GM11168 (cell line): ENCODE measurements at regions not wholly inside any gene's neighbourhood (a gene's known extent, or its start where the extent isn't known, plus 50 kb on each side); places are given as distances from the start of the nearest gene placed in this dataset.

ENCODE experiments used
- in situ Hi-C: fragments of 300-500 bp; cut with MboI; formaldehyde crosslinking; loops from one replicate; pipeline ENCODE4 v1.12.0; 2022; ENCODE audit warnings: low sequenced_read_pairs; ENCODE audit not compliant: unreplicated experiment

DNA sequence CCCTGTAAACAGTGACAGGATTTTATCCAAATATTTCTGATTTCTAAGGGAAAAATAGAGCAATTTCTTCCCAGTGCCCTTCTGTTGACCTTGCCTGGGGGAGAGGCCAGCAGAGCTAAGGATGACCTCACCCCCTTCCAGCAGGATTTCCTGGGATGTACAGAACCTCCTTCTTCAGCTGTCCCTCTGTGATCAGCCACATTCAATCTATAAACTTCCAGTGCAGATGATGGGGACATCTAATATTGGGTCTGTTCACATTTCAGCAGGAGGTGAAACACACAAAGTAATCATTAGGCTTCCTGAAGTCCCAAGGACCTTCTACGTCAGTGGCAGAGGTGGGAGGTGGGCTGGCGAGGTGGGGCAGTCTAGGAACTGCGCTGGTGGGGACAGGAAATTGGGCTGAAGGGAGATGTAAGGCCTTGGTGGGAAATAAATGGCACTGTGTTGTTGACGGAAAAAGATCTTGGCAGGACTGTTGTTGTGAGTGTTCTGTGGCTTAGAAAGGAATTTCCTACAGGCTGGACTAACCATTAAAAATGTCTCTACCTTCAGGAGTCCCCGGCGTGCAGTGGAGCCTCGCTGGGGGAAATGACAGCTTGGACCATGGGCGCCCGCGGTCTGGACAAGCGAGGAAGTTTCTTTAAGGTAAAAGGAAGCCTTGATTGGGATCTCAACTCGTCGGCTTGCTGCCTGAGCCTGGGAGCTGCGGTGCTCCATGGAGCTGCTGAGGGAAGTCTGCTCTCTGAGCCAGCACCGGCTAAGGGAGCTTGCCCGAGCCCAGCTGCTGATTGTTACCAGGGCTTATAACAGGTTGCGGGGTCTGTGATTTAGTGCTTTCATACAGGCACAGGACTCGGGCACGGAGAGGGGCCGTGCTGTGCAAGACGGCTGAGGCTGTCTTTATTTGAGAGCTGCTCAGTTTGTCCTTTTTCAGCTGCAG lies 127.9 kb upstream of the NAA20 start:
- in situ Hi-C loops = no loop called here

DNA sequence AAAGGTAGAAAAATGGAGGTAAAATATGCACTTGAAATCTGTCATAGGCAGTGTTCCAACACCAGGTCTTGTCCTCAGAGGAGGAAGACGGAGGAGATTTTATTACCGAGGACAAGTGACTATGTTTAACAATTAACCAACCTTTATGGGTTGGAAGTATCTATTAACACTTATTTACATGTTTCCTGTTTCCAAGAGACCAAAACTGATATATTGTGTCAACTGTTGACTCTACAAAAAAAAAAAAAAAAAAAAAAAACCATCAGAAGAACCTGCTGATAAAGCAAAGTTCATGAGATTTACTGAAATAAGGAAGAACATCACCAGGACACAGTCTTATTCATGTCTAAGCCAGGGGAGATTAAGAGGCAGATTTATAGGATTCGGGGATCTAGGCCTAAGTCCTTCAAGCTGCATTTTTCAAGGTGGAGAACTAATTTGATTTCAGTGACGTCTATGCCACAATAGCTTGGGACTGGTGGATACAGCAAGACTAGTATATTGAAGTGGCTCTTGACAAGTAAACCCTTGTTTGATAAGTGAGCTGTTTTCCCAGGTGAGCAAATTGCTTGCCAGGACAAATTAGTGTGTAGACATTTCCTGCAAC lies 126.6 kb upstream of the NAA20 start:
- in situ Hi-C loops = no loop called here

DNA sequence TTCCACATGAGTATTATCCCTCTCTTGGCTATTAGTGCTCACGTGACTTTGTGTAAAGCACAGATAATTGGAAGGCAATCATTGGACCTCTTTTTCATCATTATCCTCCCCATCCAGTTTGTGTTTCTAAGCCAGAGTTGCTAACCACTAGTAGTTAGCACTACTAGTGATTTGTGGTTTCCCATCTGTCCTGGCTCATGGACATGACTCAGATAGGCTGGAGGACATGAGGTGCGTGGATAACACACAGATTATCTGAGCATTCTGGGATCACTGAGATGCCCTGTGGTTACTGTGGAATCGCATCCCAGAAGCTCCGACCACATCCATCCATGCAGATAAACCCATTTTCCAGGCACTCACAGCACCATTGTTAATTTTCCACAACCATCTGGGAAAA lies 123.8 kb upstream of the NAA20 start:
- in situ Hi-C loops = no loop called here

DNA sequence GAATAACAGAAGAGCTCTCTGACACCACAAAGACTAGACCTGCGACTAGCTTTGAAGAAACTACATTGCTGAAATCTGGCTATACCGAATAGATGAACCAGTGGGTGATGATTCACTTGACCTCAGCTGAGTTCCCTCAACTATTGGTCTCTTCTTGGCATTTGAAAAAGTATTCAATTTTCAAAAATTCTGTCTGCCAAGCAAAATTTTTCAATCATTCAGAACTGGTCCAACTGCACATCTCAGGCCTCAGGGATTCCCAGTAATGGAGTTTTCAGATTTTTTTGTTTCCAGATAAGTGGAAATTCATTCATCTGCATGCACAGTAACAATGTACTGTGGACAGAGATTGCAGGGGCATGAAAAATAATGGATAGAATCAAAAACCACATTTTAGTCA lies 121.4 kb upstream of the NAA20 start:
- in situ Hi-C loops = no loop called here

DNA sequence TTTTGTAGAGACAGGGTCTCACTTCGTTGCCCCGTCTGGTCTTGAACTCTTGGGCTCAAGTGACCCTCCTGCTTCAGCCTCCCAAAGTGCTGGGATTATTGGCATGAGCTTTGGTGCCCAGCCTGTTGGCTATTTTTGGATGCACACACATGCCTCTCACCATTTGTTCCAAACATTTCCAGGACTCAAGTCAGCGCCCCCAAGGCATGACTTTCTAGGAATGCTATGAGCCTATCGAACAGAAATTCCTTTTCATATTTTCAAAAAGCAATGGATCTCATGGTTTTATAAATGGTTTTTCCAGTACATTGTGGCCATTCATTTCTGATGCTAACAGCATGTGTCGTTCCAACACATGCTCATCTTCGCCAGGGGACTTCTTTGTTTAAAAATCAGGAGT lies 119.3 kb upstream of the NAA20 start:
- in situ Hi-C loops = no loop called here

DNA sequence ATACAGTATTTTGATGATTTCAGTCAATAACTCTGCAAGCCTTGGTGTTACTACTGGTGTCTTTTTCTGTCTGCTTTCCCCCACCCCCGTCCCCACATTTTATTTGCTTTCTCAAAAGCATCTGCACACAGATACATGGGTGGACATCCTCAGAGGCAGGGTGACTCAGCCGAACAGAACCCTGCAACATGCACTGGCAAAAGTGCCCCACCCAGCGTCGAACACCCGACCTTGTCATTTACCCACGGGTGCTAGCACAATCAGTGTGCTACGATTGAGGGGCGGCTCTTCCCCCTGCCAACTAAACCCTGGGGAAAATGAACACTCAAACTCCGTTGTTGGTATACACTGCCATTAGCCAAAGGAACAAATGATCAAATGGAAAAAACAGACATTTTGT lies 115.9 kb upstream of the NAA20 start:
- in situ Hi-C loops = loop anchor here (10.0 kb wide), 1 partner anchor 104 kb away; no protein-coding TSS in a partner anchor

DNA sequence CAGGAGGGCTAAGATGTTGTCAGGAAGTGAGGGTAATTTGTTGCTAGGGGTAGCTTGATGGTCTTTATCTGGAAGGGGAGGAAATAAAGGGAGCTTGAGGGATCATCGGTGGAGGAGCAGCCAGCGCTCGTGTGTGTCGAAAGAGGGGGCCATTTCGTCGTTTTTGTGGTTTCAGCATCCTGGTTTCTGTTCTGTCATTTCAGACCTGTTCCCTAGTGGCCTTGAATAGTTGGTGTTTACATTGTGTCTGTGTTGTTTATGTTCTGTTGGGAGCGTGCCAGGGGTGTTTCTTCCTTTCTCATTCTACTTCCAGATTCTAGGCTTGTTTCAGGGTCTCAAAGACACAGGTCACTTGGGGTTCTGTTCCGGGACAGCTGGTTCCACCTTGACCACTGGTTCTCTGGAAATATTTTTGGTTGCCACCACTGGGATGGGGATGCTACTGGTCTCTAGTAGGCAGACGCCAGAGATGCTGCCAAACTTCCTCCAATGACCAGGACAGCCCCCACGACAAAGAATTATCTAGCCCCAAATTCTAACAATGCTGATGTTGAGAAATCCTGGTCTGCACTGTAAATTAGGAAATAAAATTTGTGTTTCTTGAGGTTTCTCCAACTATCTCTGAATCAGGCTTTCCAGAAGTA lies 113.9 kb upstream of the NAA20 start:
- in situ Hi-C loops = loop anchor here (10.0 kb wide), 1 partner anchor 102 kb away; no protein-coding TSS in a partner anchor

DNA sequence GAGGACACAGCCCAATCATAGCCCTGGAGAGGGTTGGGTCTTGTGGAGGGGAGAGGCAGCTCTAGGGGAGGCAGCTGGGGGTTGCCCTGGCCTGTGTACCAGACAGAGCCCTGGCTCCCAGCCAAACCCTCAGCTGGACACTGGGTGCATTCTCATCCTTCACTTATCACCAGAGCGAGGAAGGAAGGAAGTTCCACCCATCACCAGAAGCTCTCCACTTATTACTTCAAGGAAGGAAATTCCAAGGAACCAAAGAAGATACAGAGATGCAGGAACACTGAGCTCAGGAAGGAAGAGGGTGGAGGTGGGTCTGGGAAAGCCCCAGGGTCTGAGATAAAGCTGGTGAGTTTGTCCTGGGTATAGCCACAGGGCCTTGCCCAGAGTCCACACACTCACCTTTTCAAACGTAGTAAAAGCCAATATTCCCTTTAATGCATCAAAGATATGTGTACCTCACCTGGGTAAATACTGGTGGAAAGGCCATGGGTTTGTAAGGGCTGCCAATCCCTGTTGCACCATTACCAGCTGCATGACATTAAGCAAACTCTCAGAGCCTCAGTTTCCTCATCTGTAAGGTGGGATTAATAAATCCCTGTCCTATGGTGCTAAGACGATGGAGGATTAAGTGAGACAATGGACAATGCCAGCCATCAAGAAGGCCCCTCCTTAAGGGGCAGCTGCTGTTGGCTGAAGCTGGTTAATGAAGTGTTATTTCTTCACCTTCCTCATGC lies 109.7 kb upstream of the NAA20 start:
- in situ Hi-C loops = loop anchor here (10.0 kb wide), 1 partner anchor 97 kb away; no protein-coding TSS in a partner anchor

DNA sequence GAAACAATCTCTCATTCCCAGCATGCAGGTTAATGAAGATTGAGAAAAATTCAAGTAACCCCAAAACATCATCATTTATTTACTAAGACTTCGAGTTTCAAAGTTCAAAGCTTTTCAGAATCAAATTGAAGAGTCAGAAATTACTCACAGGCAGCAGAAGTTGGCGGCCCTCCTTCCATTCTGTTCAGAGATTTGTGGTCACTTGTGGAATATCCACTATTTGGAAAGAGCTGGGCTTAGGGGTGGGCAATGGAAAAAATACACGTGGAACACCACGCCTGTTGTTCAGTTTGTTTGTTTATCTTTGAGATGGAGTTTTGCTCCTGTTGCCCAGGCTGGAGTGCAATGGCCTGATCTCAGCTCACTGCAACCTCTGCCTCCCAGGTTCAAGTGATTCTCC lies 108.6 kb upstream of the NAA20 start:
- in situ Hi-C loops = loop anchor here (10.0 kb wide), 1 partner anchor 96 kb away; no protein-coding TSS in a partner anchor

DNA sequence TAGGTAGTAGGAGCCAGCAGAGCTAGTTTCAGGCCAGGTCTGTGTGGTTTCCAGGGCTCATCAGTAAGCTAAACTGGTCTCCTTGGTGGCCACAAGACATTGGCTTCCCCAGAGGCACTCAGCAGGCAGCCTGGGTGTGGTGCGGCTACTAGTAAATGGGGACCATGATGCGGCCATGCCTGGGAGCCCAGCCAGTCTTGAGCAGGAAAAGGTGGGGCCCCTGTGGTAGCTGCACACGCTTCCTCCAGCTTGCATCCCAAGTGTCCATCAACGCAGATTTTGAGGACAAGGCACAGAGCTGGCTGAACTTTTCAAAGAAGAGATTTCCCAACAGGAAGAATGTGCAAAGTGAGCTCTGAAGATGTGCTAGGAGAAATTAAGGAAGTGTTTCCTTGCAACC lies 107.4 kb upstream of the NAA20 start:
- in situ Hi-C loops = loop anchor here (10.0 kb wide), 1 partner anchor 95 kb away; no protein-coding TSS in a partner anchor

DNA sequence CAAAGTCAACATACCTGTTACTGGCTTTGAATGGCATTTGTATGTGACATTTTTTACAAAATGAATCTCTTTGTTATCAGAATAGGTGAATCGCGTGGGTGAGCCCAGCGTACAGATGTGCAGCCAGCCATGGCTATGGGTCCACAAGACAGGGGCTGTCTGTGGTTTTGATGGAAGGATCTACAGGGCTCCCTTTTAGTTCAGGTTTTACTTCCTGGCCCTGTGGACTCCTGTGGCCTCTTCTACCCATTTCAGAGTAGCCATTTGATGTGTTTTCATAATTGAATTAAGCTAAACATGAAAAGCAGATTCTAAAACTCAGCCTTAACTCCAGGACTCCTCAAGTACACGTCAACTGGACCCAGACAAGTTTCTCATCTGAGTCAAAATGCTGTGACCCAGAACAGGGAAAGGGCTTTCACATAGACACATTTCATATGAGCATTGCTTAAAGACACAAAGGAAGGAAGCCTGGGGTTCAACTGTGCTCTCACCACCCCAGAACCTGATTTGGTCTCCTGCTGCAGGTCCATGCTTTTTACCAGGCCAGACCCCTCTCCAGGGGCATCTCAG lies 105.3 kb upstream of the NAA20 start:
- in situ Hi-C loops = no loop called here

DNA sequence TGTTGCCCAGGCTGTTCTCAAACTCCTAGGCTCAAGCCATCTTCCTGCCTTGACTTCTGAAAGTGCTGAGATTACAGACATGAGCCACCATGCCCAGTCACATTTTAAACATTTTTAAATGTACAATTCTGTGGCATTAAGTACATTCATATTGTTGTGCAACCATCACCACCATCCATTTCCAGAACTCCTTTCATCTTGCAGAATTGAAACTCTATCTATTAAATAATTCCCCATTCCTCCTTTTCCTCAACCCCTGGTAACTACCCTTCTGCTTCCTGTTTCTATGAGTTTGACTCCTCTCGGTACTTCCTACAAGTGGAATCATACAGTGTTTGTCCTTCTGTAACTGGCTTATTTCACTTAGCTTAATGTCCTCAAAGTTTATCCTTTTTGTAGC lies 103.8 kb upstream of the NAA20 start:
- in situ Hi-C loops = no loop called here

DNA sequence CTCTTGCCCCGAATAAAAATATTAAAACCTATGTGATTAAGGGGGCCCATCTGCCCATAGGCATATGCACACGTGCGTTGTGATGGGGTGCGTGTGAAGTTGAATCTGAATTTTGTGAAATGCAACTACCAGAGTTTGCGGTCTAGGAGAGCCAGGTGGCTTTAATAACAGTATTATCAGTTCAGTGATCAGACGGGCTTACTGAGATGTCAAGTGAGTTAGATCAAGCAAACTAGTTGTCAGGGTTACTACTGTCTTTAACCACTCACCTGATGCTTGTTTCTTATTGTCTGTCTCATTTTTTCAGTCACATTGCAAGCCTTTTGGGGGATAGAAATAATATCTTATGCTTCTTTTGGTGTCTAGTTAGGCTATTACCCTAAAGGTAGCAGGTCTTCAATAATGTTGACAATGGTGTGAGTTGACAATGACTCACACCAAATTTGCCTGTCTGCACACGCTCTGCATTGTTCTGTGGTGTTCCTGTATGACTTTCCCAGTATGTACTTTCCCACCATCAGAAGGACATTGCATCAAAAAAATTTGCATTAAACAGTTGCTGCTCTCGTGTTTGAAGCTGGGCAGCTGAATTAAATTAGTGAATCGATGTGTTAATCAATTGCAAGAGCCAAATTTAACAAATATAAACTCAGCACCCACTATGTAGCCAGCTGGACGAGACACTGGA lies 103.1 kb upstream of the NAA20 start:
- in situ Hi-C loops = no loop called here

DNA sequence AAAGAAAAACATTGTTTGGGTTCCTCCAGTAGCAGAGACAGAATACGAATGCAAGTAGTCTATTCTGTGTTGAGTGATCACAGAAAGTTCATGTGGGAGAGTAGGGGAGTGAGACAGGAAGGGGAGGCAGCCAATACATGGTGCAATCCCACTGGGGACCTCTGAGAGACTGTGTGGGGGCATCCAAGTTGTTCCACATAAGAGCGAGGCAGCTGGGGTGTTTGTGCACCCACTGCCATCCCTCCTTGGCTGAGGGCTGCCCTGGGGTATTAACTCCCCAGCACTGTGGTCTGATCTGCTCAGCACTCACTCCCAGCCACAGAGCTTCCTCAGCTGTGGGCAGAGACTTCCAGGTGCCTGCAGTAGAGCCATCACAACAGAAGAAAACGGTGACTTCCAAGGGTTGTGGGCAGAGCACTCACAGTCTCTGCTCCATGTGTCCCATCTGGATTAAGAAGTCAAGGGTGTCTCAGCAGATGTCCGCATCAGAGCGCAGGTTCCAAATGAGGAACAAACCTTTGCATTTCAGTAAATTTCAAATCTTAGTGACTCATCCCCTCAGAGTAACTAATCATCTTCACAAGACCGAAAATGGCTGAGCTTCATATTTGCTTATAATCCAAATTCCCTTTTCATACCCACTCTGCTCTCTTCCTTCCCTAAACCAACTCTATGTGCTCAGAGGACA lies 101.9 kb upstream of the NAA20 start:
- in situ Hi-C loops = no loop called here

DNA sequence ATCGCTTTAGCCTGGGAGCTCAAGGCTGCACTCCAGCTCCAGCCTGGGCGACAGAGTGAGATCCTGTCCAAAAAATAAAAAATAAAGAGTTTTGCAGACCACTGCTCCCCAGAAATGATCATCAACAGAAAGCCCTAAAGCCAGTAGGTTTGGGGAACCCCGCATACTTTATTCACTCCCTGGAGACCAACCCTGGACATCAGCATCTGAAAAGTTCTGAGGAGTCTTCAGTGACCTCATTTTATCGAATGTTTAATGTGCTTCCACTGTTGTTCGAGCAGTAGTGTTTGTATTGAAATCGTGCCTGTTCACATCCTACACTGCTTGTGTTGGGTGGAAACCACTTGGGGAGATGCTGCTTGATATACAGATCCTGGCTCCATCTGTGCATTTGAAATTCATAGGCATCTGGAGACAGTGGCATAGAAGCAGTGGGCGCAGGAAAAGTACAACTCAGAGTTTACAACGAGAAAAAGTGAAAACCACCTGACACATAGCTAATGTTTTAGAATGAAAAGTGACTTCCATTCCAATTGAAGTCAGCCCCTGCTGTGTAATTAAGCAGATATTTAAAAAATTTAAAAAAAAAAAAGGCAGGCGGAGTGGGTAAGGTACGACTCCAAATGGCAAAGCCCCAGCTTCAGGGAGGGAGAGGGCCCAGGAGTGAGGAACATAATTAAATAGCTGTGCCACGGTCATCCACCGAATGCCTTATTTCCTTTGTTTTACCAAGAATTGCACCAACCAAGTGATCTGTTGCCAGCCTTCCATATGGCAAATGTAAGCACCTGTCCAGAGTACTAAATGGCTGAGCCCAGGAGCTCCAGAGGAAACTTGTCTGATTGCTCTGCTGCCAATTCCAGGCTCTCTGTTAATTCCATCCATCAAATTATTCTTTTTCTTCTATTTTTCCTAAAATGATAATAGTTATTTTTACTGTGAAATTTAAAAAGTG lies 100.4 kb upstream of the NAA20 start:
- in situ Hi-C loops = no loop called here

DNA sequence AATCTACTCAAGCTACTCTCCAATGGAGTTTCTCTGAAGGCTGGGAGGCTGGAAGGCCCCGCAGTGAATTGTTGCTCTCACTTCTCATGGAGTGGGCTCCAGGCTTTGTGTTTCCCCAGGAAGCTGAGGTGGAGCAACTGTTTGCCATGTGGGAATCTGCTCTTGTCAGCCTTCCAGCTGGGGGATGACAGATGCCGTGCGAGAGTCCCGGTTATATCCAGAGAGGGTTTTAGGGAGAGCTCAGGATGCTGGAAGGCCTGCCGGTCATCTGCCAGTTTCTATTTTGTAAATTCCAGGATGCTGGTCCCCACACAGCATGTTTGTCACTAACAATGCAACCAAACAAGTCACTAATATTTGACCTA lies 98.2 kb upstream of the NAA20 start:
- in situ Hi-C loops = no loop called here

DNA sequence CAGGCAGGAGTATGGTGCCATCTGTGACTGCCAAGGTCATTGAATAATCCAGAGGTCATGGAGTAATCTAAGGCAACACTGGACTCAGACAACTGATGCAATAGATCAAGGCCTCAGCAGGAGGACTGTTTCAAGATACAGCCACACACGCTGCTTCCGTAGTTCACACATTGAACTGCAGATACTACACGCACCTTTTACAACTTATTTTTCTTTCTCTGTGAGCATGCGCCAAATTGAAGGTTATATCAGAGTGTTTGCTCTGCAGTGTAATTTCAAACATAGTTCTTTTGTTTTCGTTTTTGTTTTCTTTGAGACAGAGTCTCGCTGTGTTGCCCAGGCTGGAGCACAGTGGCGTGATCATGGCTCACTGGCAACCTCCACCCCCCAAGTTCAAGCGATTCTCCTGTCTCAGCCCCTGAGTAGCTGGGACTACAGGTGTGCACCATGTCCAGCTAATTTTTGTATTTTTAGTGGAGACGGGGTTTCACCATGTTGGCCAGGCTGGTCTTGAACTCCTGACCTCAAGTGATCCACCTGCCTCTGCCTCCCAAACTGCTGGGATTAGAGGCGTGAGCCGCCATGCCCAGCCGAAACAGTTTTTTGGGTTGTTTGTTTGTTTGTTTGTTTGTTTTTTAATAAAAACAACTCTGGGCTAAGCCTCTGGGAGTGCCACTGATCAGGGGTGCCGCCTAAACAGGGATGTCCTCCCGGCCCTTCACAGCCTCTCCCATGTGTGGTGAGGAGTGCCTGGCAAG lies 96.6 kb upstream of the NAA20 start:
- in situ Hi-C loops = no loop called here
